Non-pigmented ciliary epithelial cell (primary cell): ENCODE measurements at regions not wholly inside any gene's neighbourhood (a gene's known extent, or its start where the extent isn't known, plus 50 kb on each side); places are given as distances from the start of the nearest gene placed in this dataset.

Experiments used
- DNase-seq: peaks from one replicate; pipeline ENCODE4 v3.0.0-alpha.2; 2010; ENCODE audit warnings: low read depth

- DNase-seq, result no peak
These were observed 373.3 kb upstream of the DIAPH2 start for GRCh38 chrX:96311366-96311765.

- no peak for DNase-seq
These were observed 369.7 kb upstream of the DIAPH2 start for GRCh38 chrX:96314985-96315384.

DNA sequence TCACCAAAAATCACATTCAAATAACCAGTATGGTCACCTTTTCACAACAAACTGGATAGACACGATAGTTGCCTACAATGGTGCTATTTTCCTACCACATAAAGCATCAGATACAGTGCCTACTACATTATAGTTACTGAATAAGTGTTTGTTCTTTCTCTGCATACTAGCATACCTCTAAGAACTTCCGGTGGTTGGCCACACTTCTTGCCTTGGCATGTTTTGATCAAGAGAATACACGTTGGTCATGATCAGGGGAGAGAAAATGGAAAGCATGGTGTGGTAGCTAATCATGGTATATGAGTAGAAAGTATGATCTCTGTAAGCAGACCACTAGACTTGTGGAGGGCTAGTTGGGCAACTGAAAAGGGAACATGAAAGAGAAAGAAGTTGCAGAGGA, 322.8 kb upstream of the DIAPH2 start:
- DNase-seq, result no peak

DNA sequence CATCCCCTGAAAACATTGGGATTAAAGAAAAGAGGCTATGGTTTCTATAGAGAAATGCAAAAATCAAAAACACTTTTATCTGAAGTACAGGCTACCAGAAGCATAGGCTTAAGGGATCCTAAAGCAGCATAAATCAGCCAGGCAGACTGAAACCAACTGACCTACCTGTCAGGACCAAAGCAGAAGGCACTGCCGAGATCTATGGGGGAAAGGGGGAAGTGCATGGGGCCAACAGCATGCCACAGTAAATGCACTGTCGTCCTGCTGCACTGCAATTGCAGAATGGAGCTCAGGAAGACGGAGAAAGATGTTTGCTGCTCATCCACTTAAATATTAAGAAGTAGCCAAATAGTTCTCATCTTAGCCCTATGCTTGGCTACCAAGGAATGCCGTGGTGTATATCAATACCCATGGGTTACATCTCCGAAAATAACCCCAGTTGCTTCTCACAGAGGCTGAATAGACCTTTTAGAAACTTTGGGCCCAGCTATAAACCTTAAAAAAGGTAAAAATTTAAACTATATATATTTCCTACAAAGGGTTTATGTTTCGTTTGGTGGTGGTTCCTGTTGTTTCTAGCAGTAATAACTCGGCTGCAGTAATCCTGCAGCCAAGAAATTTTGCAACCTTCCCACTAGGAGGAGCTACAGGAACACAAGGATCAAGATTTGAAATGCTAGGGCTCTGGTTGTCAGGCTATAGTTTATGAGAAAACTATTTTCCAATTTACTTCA, 312.2 kb upstream of the DIAPH2 start:
- DNase-seq, result peak; percentile 9

- DNase-seq, result no peak
These were observed 311.6 kb upstream of the DIAPH2 start for GRCh38 chrX:96373047-96373355.

DNA sequence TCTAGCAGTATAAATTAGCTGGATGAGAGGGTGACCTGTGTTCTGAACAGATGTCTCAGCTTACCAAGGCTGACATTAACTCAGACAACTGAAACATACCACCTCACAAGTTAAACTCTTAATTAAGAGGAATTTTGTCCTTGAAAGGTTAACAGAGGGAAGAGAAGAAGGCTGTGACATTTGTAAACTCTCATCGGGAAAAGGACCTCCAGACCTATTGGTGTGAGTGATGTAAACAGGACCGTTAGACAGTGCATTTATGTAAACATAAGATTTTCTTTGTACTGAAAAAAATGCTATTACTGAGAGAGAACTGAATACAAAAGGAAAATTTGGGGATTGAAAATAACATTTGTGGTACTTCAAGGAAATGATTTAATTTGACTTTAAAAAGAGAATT, 308.4 kb upstream of the DIAPH2 start:
- DNase-seq, result no peak

DNA sequence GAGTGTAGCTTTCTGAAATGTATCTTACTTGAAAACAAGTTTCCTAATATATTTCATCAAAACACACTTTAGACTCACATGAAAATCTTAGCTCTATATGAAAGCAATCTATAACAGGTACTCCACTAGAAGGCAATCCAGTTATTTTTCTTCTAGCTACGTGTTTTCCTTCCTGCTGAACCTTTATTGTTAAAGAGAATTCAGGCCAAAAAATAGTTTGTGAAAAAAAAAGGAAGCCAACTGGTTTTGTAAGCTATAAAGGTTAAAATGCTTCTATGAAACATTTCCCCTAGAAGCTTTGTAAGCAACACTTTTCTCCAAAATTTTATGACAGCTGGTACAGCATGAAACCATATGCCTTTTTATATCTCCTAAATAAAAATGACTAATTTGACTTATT, 304.7 kb upstream of the DIAPH2 start:
- DNase-seq, result no peak

DNA sequence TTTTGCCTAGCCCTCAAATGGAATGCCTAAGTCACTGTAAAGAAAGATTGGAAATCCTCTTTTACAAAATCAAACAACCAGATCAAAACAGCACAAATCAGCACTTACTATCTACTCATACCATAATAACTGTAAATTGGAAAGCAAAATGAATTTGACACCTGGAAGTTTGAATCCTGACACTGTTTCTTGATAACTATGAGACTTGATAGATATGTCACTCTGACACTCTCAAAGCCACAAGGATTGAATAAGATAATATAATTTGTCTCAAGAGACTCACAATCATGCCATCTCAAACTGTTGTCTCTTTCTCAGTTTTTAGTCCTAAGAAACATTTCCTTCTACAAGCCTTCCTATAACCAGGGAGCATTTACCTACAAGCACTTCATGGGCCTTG, 302.6 kb upstream of the DIAPH2 start:
- no peak for DNase-seq

DNA sequence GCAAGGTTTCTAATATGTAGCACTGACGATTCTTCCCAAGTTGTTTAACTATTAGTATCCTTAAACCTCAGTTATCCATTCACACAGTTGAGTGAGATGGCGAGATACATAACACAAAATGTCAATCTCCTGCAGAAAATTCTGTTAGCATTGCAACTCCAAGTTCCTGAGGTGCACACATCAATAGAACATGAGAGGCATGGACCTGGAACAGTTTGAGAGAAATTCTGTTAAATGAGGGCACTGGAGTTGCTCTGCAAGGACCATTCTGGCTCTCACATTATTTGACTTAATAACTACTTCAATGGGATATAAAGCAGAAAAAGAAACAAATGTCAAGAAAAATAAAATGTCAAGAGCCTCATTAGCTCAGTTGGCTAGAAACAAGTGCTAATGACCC, 301.2 kb upstream of the DIAPH2 start:
- no peak for DNase-seq

- DNase-seq, result no peak
These were observed 298.3 kb upstream of the DIAPH2 start for GRCh38 chrX:96386325-96386724.

GRCh38 chrX:96386981-96387380, 297.7 kb upstream of the DIAPH2 start:
- DNase-seq, result no peak

DNA sequence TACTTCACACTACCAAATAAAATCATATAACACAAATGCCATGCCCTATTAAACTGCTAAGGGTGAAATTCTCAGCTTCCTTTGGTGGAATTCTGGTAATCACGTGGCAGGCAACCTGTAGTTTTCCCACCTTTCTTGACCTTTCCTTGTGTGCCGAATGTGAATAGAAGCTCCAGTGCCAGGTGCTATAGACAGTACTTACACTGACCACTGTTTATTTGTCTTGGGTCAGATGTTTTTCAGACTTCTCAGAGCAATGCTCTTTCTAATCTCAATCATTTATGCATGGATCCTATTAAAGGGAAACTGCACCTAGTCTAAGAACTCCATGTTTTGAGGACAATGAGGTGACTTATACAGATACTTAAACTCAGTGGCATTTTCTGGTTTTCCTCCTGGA, 296.8 kb upstream of the DIAPH2 start:
- DNase-seq, result no peak

GRCh38 chrX:96389281-96390047, 295.2 kb upstream of the DIAPH2 start:
- DNase-seq, result no peak

- DNase-seq, result no peak
These were observed 290.0 kb upstream of the DIAPH2 start for GRCh38 chrX:96394598-96394997.

GRCh38 chrX:96403446-96403845, 281.2 kb upstream of the DIAPH2 start:
- no peak for DNase-seq

- DNase-seq, result no peak
These were observed 278.8 kb upstream of the DIAPH2 start for GRCh38 chrX:96405842-96406241.

DNA sequence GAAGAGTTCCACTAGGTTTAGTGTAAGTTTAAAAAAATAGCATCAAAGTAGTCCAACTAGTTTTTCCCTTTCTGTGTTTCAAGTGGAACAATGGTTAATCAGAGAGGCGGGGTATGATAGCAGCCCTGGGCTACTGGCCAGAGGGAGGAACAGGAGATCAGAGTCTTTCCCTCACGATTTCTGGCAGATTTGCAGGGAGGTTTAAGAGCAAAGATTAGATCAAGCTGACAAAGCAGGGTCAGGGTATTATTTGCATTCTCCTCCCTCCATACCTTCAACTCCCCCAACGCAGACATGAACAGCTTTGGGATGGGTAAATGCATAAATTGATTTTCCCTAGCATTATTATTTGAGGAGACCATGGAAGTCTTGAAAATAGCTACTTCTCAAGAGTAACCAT, 277.6 kb upstream of the DIAPH2 start:
- no peak for DNase-seq

DNA sequence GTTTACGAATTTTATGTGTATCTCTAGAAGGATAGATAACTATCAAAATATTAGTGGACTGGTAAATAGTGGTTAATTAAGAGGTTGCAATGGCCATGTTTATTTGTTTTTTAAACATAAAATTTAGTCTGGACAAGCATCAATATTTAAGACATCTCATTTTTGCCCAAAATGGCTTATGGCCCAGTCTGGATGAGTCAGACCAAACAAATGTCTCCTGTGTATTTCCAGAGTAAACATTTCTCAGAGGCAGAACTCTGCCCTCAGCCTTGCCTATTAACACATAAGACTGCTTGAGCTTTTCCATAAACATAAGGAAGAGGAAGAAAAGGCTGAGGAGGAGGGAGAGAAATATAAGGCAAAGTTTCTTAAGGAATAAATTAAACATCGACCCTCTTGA, 277.1 kb upstream of the DIAPH2 start:
- DNase-seq, result peak; percentile 35

GRCh38 chrX:96407981-96408380, 276.7 kb upstream of the DIAPH2 start:
- no peak for DNase-seq

DNA sequence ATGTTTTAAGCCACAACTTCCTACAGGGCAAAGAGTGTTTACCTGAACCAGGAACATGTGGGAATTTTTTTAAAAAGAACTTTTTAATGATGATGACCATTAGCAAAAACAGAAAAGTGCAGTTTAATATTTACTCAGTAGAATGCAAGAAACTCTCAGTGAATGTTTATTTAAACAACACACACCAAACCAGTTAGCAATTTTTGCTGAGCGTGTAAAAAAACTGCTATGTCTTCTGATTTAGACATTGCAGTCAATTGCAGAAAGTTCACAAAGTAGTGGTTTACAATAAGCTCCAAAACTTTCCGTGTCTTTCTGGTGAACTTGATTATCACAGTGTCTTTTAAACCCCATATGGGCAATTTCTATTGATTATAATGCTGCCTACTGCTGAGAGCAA, 273.7 kb upstream of the DIAPH2 start:
- DNase-seq, result no peak

GRCh38 chrX:96417695-96418094, 266.9 kb upstream of the DIAPH2 start:
- no peak for DNase-seq

DNA sequence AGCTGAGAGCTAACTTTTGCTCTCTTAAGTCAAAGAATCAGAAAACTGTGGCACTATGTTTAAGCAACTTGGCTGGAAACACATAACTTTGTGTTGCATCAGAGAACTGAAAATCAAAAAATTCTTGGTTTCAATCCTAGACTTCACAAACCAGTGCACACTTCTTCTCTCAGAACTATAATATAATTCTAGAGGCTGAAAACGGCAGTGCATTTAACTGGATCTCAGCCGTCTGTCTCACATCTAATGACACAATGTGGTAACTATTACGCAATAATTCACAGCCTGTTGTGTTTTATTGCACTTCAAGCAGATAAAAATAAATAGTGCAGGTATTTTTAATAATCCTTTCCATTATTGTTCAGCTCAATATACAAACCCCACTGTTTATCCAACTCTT, 260.6 kb upstream of the DIAPH2 start:
- no peak for DNase-seq

GRCh38 chrX:96425200-96425599, 259.4 kb upstream of the DIAPH2 start:
- DNase-seq, result no peak
